Caco-2 (cell line): ENCODE measurements at regions not wholly inside any gene's neighbourhood (a gene's known extent, or its start where the extent isn't known, plus 50 kb on each side); places are given as distances from the start of the nearest gene placed in this dataset.

ENCODE experiments used
- BruUV-seq: library from RNA; stranded (reverse); fragments of 400-500 nt; replicated peaks from 2 replicates; lab custom pipeline; 2021; lab: Mats Ljungman, UMichigan
- CTCF ChIA-PET: fragments of 300-600 bp; sonication (Branson Sonifier 250); formaldehyde crosslinking; loops from one replicate; lab custom pipeline; 2022; ENCODE audit warnings: antibody characterized with exemption; lab: Charles Lee
- POLR2A ChIA-PET: fragments of 300-600 bp; sonication (Branson Sonifier 250); formaldehyde crosslinking; loops from one replicate; lab custom pipeline; 2022; ENCODE audit warnings: antibody characterized with exemption; lab: Charles Lee
- DNase-seq, 2 experiments: peaks; one replicate each; pipeline versions ENCODE4 v3.0.0 to v3.0.0-alpha.2; 2020 to 2022
- H3K27me3 ChIP-seq: replicated peaks from 2 replicates; pipeline ENCODE4 v1.6.0; 2011; ENCODE audit warnings: low read length; ENCODE audit not compliant: control insufficient read depth, insufficient read depth
- H3K36me3 ChIP-seq: 2 replicates; pipeline ENCODE4 v1.5.1; 2011; ENCODE audit warnings: low read length; ENCODE audit not compliant: control insufficient read depth, insufficient read depth
- H3K4me1 ChIP-seq: fragments of 250-450 bp; sonication (Bioruptor Pico); 2 replicates; pipeline ENCODE4 v1.5.1; 2020; ENCODE audit warnings: mild to moderate bottlenecking
- H3K4me3 ChIP-seq: 2 replicates; pipeline ENCODE4 v1.5.1; 2011; ENCODE audit warnings: low read depth, mild to moderate bottlenecking, control low read depth, low read length
- H3K9me3 ChIP-seq: fragments of 250-450 bp; sonication (Bioruptor Pico); 2 replicates; pipeline ENCODE4 v1.5.1; 2020; ENCODE audit warnings: mild to moderate bottlenecking, moderate library complexity
- H3K27ac Mint-ChIP-seq: one replicate; pipeline ENCODE4 v1.8.0; 2022; ENCODE audit warnings: mixed read lengths; ENCODE audit not compliant: unreplicated experiment
- H3K27me3 Mint-ChIP-seq: one replicate; pipeline ENCODE4 v1.8.0; 2022; ENCODE audit warnings: mixed read lengths; ENCODE audit not compliant: insufficient read depth, unreplicated experiment
- H3K36me3 Mint-ChIP-seq: one replicate; pipeline ENCODE4 v1.8.0; 2022; ENCODE audit warnings: mild to moderate bottlenecking, mixed read lengths; ENCODE audit not compliant: insufficient read depth, unreplicated experiment
- H3K4me1 Mint-ChIP-seq: one replicate; pipeline ENCODE4 v1.8.0; 2022; ENCODE audit warnings: low read depth, mixed read lengths; ENCODE audit not compliant: unreplicated experiment
- H3K4me3 Mint-ChIP-seq: one replicate; pipeline ENCODE4 v1.8.0; 2022; ENCODE audit warnings: mild to moderate bottlenecking, moderate library complexity, mixed read lengths; ENCODE audit not compliant: unreplicated experiment
- H3K9me3 Mint-ChIP-seq: one replicate; pipeline ENCODE4 v1.8.0; 2022; ENCODE audit warnings: mixed read lengths; ENCODE audit not compliant: unreplicated experiment
- intact Hi-C: fragments of 100-400 bp; cut with micrococcal nuclease; formaldehyde crosslinking; loops from one replicate; pipeline ENCODE4 v1.10.0; 2022; ENCODE audit not compliant: unreplicated experiment
- TF ChIP-seq, protein P1 (sequence below), 2 experiments: fragments of 200-600 bp in 1 of 2; IDR thresholded peaks; 1 replicate in 1 of 2; 2 replicates in 1 of 2; pipeline versions ENCODE4 v1.5.1 to v1.8.0; 2011 to 2022; ENCODE audit warnings: antibody characterized with exemption in 1 of 2, control low read depth in 1 of 2, inconsistent platforms in 1 of 2, low read depth in 1 of 2, low read length in 1 of 2, mild to moderate bottlenecking in 1 of 2, moderate library complexity in 1 of 2; ENCODE audit not compliant: insufficient read depth in 1 of 2, severe bottlenecking in 1 of 2, unreplicated experiment in 1 of 2

DNA sequence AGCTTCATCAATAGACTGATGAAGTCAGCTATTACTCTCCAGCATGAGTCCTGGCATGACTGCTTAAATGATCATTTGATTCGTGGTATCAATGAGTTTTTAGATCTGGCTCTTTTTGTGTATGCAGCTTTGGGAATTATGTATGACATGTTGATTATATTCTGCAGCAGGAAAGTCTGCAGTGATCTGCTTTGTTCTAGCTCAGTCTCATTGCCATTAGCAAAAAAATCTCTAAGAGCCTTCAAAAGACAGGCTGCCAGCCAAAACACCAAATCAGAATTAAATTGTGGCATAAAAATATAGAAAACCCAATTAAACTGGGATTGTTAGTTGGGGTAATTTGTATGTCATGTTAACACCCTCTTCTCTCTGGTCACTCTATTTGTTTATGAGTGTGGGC is 1021.0 kb upstream of the SEMA6D start:
- CTCF ChIA-PET, result no interaction called here
- intact Hi-C loops, result no loop called here
- POLR2A ChIA-PET, result no interaction called here
- Histone ChIP-seq H3K36me3 (no peaks in the 10 kb centered on the region), H3K4me3 (no peak overlapping the region), H3K9me3 (no peaks in the 10 kb centered on the region), H3K27me3 (no peaks in the 10 kb centered on the region), H3K4me1 (no peaks in the 10 kb centered on the region)
- Mint-ChIP-seq H3K9me3 (no peaks in the 10 kb centered on the region), H3K4me3 (no peak overlapping the region), H3K4me1 (no peaks in the 10 kb centered on the region), H3K27me3 (peaks cover 3% of the 10 kb centered on the region), H3K27ac (no peak overlapping the region), H3K36me3 (no peaks in the 10 kb centered on the region)
- TF ChIP-seq, protein P1, sequence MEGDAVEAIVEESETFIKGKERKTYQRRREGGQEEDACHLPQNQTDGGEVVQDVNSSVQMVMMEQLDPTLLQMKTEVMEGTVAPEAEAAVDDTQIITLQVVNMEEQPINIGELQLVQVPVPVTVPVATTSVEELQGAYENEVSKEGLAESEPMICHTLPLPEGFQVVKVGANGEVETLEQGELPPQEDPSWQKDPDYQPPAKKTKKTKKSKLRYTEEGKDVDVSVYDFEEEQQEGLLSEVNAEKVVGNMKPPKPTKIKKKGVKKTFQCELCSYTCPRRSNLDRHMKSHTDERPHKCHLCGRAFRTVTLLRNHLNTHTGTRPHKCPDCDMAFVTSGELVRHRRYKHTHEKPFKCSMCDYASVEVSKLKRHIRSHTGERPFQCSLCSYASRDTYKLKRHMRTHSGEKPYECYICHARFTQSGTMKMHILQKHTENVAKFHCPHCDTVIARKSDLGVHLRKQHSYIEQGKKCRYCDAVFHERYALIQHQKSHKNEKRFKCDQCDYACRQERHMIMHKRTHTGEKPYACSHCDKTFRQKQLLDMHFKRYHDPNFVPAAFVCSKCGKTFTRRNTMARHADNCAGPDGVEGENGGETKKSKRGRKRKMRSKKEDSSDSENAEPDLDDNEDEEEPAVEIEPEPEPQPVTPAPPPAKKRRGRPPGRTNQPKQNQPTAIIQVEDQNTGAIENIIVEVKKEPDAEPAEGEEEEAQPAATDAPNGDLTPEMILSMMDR (IDR thresholded peaks at IDR 0.05; ENCODE audit: insufficient read depth in 1 of 2, low read depth in 1 of 2, low read length in 1 of 2, severe bottlenecking in 1 of 2, unreplicated experiment in 1 of 2), result no peak
- DNase-seq, result no peak
- BruUV-seq, result no TSS peak

DNA sequence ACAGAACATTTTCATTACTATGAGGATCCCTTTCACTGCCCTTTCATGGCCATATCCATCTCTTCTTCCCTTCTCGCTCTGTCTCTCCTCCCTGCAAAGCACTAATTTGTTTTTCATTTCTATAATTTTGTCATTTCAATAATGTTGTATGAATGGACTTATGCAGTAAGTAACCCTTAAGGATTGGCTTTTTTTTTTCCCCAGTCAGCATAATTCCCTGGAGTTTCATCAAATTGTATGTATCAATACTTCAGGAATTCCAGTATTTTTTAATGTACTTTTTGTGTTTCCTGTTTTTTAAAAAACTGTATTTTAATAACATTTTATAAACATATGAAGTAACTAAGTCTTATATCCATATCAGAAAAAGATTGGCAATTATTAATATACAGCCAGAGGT is 1016.0 kb upstream of the SEMA6D start:
- Mint-ChIP-seq H3K9me3 (peaks cover 10% of the 10 kb centered on the region), H3K27ac (no peak overlapping the region), H3K27me3 (no peaks in the 10 kb centered on the region), H3K4me3 (no peak overlapping the region), H3K36me3 (no peaks in the 10 kb centered on the region), H3K4me1 (no peaks in the 10 kb centered on the region)
- no TSS peak for BruUV-seq
- TF ChIP-seq, protein P1 (IDR thresholded peaks at IDR 0.05; ENCODE audit: insufficient read depth in 1 of 2, low read depth in 1 of 2, low read length in 1 of 2, severe bottlenecking in 1 of 2, unreplicated experiment in 1 of 2), result no peak
- intact Hi-C loops, result no loop called here
- Histone ChIP-seq H3K27me3 (no peaks in the 10 kb centered on the region), H3K36me3 (no peaks in the 10 kb centered on the region), H3K9me3 (no peaks in the 10 kb centered on the region), H3K4me1 (no peaks in the 10 kb centered on the region), H3K4me3 (no peak overlapping the region)
- no peak for DNase-seq
- ChIA-PET CTCF (no interaction called here), POLR2A (no interaction called here)

- no peaks in the 10 kb centered on the region for H3K27me3 Mint-ChIP-seq
Observed at GRCh38 chr15:46701896-46702295, 1015.4 kb upstream of the SEMA6D start.

More at GRCh38 chr15:46701896-46702295, 1015.4 kb upstream of the SEMA6D start:
- H3K36me3 Mint-ChIP-seq, result no peaks in the 10 kb centered on the region
- ChIA-PET CTCF (no interaction called here), POLR2A (no interaction called here)
- Histone ChIP-seq H3K9me3 (no peaks in the 10 kb centered on the region), H3K36me3 (no peaks in the 10 kb centered on the region), H3K4me3 (no peak overlapping the region), H3K4me1 (no peaks in the 10 kb centered on the region), H3K27me3 (no peaks in the 10 kb centered on the region)
- TF ChIP-seq, protein P1 (IDR thresholded peaks at IDR 0.05; ENCODE audit: insufficient read depth in 1 of 2, low read depth in 1 of 2, low read length in 1 of 2, severe bottlenecking in 1 of 2, unreplicated experiment in 1 of 2), result no peak
- no TSS peak for BruUV-seq
- no peak overlapping the region for H3K27ac Mint-ChIP-seq
- DNase-seq, result no peak
- no peak overlapping the region for H3K4me3 Mint-ChIP-seq
- H3K9me3 Mint-ChIP-seq, result peaks cover 10% of the 10 kb centered on the region
- intact Hi-C loops, result no loop called here
- H3K4me1 Mint-ChIP-seq, result no peaks in the 10 kb centered on the region
